Prostate gland (tissue), 2 donors: ENCODE measurements at regions not wholly inside any gene's neighbourhood (a gene's known extent, or its start where the extent isn't known, plus 50 kb on each side); places are given as distances from the start of the nearest gene placed in this dataset.

ENCODE experiments used
- POLR2A ChIP-seq: fragments of 450-650 bp; IDR thresholded peaks from one replicate; pipeline ENCODE4 v1.6.1; 2016; ENCODE audit warnings: antibody characterized with exemption, mild to moderate bottlenecking
- POLR2AphosphoS5 ChIP-seq: sonication (generic); formaldehyde crosslinking; IDR thresholded peaks from one replicate; pipeline ENCODE4 v1.6.1; 2017; ENCODE audit warnings: antibody characterized with exemption
- TF ChIP-seq, protein P1 (sequence below), 4 experiments: fragments of 200-600 bp in 2 of 4; fragments of 450-650 bp in 2 of 4; sonication (generic) in 2 of 4; IDR thresholded peaks; 1 replicate in 3 of 4; 2 replicates in 1 of 4; pipeline ENCODE4 v1.5.1; 2016 to 2019; ENCODE audit warnings: antibody characterized with exemption in 4 of 4, mild to moderate bottlenecking in 2 of 4, moderate library complexity in 2 of 4

GRCh38 chr1:217943361-217943760 lies 312.2 kb downstream of the SPATA17 start:
- TF ChIP-seq POLR2A (no peak), POLR2AphosphoS5 (no peak)
- TF ChIP-seq, protein P1, sequence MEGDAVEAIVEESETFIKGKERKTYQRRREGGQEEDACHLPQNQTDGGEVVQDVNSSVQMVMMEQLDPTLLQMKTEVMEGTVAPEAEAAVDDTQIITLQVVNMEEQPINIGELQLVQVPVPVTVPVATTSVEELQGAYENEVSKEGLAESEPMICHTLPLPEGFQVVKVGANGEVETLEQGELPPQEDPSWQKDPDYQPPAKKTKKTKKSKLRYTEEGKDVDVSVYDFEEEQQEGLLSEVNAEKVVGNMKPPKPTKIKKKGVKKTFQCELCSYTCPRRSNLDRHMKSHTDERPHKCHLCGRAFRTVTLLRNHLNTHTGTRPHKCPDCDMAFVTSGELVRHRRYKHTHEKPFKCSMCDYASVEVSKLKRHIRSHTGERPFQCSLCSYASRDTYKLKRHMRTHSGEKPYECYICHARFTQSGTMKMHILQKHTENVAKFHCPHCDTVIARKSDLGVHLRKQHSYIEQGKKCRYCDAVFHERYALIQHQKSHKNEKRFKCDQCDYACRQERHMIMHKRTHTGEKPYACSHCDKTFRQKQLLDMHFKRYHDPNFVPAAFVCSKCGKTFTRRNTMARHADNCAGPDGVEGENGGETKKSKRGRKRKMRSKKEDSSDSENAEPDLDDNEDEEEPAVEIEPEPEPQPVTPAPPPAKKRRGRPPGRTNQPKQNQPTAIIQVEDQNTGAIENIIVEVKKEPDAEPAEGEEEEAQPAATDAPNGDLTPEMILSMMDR (IDR thresholded peaks at IDR 0.05), result no peak
